ENCODE measurements at regions not wholly inside any gene's neighbourhood (a gene's known extent, or its start where the extent isn't known, plus 50 kb on each side); places are given as distances from the start of the nearest gene placed in this dataset.

DNA sequence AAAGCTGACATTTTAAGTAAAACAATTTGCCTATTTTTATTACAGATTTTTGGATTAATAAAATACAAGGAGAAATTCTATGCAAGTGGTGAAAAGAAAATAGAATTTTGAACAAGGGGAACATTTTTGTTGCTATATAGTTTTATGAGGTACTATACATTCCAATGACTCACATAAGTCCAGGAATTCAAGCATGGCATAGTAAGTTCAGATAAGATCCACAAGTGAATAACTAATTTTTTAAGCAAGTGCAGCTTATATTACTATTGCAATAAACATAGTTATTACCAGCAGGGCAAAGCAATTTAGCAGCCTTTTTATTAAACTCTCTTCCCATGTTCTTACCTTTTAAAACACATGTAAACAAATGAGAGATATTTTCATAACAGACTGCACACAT is 1123.5 kb upstream of the LRRN3 start:
- H3K4me3 ChIP-seq = no peak overlapping the region
- H3K9me3 ChIP-seq = no peaks in the 10 kb centered on the region
- no peak overlapping the region for H3K27ac ChIP-seq
- no peaks in the 10 kb centered on the region for H3K36me3 ChIP-seq
- intact Hi-C loops (cut with DNase I; ENCODE audit: low total_unique reads) = no loop called here
- TF ChIP-seq, protein P1, sequence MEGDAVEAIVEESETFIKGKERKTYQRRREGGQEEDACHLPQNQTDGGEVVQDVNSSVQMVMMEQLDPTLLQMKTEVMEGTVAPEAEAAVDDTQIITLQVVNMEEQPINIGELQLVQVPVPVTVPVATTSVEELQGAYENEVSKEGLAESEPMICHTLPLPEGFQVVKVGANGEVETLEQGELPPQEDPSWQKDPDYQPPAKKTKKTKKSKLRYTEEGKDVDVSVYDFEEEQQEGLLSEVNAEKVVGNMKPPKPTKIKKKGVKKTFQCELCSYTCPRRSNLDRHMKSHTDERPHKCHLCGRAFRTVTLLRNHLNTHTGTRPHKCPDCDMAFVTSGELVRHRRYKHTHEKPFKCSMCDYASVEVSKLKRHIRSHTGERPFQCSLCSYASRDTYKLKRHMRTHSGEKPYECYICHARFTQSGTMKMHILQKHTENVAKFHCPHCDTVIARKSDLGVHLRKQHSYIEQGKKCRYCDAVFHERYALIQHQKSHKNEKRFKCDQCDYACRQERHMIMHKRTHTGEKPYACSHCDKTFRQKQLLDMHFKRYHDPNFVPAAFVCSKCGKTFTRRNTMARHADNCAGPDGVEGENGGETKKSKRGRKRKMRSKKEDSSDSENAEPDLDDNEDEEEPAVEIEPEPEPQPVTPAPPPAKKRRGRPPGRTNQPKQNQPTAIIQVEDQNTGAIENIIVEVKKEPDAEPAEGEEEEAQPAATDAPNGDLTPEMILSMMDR (IDR thresholded peaks at IDR 0.05) = no peak
- no peaks in the 10 kb centered on the region for H3K27me3 ChIP-seq
- DNase-seq = no peak
- no peaks in the 10 kb centered on the region for H3K4me1 ChIP-seq

DNA sequence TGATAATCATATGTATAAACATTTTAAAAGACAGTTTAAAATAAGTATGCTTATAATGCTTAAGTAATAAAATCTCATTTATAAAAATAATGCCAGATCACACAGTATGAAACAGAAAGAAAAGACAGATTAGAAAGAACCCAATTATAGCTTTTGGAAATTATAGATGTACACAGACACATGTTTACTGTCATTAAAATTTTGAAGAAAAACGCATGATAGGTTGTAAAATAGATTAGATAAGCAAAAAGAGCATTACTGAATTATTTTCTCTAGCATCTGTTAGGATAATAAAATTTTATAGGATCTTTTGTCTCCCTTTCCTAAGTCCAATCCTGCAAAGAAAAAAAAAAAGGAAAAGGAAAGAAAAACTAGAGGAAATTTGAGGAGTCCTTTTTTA is 1107.3 kb upstream of the LRRN3 start:
- H3K4me3 ChIP-seq = no peak overlapping the region
- TF ChIP-seq, protein P1 (IDR thresholded peaks at IDR 0.05) = no peak
- intact Hi-C loops (cut with DNase I; ENCODE audit: low total_unique reads) = no loop called here
- H3K27ac ChIP-seq = no peak overlapping the region
- no peaks in the 10 kb centered on the region for H3K9me3 ChIP-seq
- H3K4me1 ChIP-seq = no peaks in the 10 kb centered on the region
- H3K36me3 ChIP-seq = no peaks in the 10 kb centered on the region
- no peak for DNase-seq
- no peaks in the 10 kb centered on the region for H3K27me3 ChIP-seq

DNA sequence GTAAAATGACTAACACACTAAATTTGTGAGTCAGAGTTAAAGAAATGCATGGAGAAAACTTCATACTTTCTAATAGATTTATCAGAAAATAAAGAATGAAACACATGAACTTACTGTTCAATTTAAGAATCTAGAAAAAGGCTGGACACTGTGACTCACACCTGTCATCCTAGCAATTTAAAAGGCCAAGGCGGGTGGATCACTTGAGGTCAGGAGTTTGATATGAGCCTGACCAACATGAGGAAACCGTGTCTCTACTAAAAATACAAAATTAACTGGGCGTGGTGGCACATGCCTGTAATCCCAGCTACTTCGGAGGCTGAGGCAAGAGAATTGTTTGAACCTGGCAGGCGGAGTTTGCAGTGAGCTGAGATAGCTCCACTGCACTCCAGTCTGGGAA is 1106.2 kb upstream of the LRRN3 start:
- Histone ChIP-seq H3K4me3 (no peak overlapping the region), H3K36me3 (no peaks in the 10 kb centered on the region), H3K4me1 (no peaks in the 10 kb centered on the region), H3K9me3 (no peaks in the 10 kb centered on the region), H3K27me3 (no peaks in the 10 kb centered on the region), H3K27ac (no peak overlapping the region)
- DNase-seq = no peak
- TF ChIP-seq, protein P1 (IDR thresholded peaks at IDR 0.05) = no peak
- intact Hi-C loops (cut with DNase I; ENCODE audit: low total_unique reads) = no loop called here

DNA sequence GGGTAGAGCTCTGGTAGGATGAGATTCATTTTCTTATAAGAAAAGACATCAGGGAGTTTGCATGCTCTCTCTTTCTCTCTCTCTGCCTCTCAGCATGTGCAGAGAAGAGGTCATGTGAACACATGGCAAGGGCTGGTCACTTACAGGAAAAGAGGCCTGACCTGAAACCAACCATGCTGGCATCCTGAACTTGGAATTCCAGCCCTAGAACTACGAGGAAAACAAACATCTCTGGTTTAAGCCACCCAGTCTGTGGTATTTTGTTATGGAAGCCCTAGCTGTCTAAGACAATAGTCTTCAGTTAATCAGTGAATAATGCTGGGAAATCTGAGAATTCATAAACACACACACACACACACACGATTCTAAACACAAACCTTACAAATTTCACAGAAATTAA is 1104.2 kb upstream of the LRRN3 start:
- TF ChIP-seq, protein P1 (IDR thresholded peaks at IDR 0.05) = no peak
- intact Hi-C loops (cut with DNase I; ENCODE audit: low total_unique reads) = no loop called here
- Histone ChIP-seq H3K4me3 (no peak overlapping the region), H3K27me3 (no peaks in the 10 kb centered on the region), H3K27ac (no peak overlapping the region), H3K36me3 (no peaks in the 10 kb centered on the region), H3K9me3 (no peaks in the 10 kb centered on the region), H3K4me1 (no peaks in the 10 kb centered on the region)
- DNase-seq = no peak

DNA sequence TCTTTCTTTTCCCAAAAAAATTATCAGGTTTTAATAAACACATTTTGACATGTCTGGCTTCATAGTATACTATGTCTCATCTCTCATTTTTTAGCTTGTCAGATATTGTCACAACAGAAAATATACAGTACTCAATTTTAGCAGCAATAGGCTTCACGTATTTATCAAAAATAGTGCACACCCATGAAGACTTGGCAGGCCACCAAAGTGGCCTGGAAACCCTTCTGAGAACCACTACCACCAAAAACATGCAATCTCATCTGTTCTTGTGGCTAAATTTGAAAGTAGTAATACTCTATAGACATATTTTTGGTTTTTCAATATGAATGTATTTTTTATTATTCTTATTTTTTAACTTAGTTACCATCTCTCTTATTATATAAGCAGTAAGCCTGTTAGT is 1094.5 kb upstream of the LRRN3 start:
- no peaks in the 10 kb centered on the region for H3K27me3 ChIP-seq
- TF ChIP-seq, protein P1 (IDR thresholded peaks at IDR 0.05) = no peak

DNA sequence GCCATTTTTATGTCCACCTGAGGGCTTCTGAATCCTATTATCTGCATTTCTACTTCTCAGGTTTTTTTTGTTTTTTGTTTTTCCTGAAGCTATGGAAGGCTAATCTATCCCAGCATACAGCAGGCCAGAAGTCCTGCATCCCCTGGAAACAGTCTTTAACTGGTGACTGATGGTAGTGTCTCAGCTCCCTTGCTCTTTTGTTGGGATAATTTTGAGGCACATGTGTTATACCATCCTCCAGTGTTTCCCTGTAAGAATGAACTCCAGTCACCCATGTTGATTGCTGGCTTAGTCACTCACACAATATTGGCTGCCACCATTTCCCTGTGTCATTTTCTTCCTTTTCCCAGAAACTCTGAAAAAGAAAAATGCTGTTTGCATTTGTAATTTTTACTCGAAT is 1094.0 kb upstream of the LRRN3 start:
- H3K27ac ChIP-seq = no peak overlapping the region
- DNase-seq = no peak
- no peaks in the 10 kb centered on the region for H3K36me3 ChIP-seq
- intact Hi-C loops (cut with DNase I; ENCODE audit: low total_unique reads) = no loop called here
- H3K9me3 ChIP-seq = no peaks in the 10 kb centered on the region
- no peaks in the 10 kb centered on the region for H3K27me3 ChIP-seq
- H3K4me3 ChIP-seq = no peak overlapping the region
- TF ChIP-seq, protein P1 (IDR thresholded peaks at IDR 0.05) = no peak
- H3K4me1 ChIP-seq = no peaks in the 10 kb centered on the region

More for the DNA sequence above, 1094.5 kb upstream of the LRRN3 start:
- H3K27ac ChIP-seq = no peak overlapping the region
- H3K9me3 ChIP-seq = no peaks in the 10 kb centered on the region
- no peak for DNase-seq
- H3K36me3 ChIP-seq = no peaks in the 10 kb centered on the region
- intact Hi-C loops (cut with DNase I; ENCODE audit: low total_unique reads) = no loop called here
- no peak overlapping the region for H3K4me3 ChIP-seq
- no peaks in the 10 kb centered on the region for H3K4me1 ChIP-seq

Data from tibial artery (tissue), 4 donors.